ENCODE measurements at regions not wholly inside any gene's neighbourhood (a gene's known extent, or its start where the extent isn't known, plus 50 kb on each side); places are given as distances from the start of the nearest gene placed in this dataset.

- TF ChIP-seq POLR2AphosphoS5 (IDR thresholded peaks at IDR 0.05) (no peak), POLR2A (IDR thresholded peaks at IDR 0.05) (no peak), EP300 (IDR thresholded peaks at IDR 0.05) (no peak), CTCF (IDR thresholded peaks at IDR 0.05) (no peak)
These were observed 106.3 kb upstream of the ZNF366 start for GRCh38 chr5:72613515-72613914.

DNA sequence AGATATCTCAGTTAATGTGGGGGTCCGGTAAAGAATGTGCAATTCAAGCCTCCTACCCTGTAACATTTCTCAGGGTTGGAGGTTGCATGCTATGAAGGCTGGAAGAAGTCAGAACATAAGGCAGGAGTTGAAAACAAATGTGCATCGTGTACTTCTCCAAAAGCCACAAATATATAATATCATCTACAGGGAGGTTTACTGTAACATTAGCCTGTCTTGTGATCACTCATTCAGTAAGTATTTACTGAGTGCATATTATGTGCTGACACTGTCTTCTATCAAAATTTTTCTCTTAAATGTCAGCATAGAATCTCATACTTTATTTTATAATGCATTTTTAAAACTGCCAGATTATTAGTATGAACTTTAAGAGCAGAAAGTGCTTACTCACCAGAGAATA, 105.6 kb upstream of the ZNF366 start:
- Histone ChIP-seq H3K27ac (no peak overlapping the region), H3K9me3 (no peaks in the 10 kb centered on the region), H3K4me3 (no peak overlapping the region), H3K4me1 (peaks cover 0 to 12% (median 0%) of the 10 kb centered on the region in 3 donors), H3K27me3 (no peaks in the 10 kb centered on the region), H3K36me3 (no peaks in the 10 kb centered on the region)
- WGBS, 2 donors (ENCODE audit: low coverage in 1 of 2): 93 to 96% methylated on average over 2 of the region's 2 CpGs
- TF ChIP-seq POLR2A (IDR thresholded peaks at IDR 0.05): no peak
- no peak for TF ChIP-seq POLR2AphosphoS5 (IDR thresholded peaks at IDR 0.05)
- no peak for TF ChIP-seq EP300 (IDR thresholded peaks at IDR 0.05)
- TF ChIP-seq CTCF (IDR thresholded peaks at IDR 0.05): no peak
- ATAC-seq: no peak

More at GRCh38 chr5:72613515-72613914, 106.3 kb upstream of the ZNF366 start:
- H3K27me3 ChIP-seq: no peaks in the 10 kb centered on the region
- H3K4me1 ChIP-seq: peaks cover 0 to 12% (median 0%) of the 10 kb centered on the region in 3 donors
- H3K36me3 ChIP-seq: no peaks in the 10 kb centered on the region
- no peak overlapping the region for H3K27ac ChIP-seq
- ATAC-seq: no peak
- 71 to 93% methylated on average over 2 of the region's 2 CpGs for WGBS, 2 donors (ENCODE audit: low coverage in 1 of 2)
- no peaks in the 10 kb centered on the region for H3K9me3 ChIP-seq
- H3K4me3 ChIP-seq: no peak overlapping the region

DNA sequence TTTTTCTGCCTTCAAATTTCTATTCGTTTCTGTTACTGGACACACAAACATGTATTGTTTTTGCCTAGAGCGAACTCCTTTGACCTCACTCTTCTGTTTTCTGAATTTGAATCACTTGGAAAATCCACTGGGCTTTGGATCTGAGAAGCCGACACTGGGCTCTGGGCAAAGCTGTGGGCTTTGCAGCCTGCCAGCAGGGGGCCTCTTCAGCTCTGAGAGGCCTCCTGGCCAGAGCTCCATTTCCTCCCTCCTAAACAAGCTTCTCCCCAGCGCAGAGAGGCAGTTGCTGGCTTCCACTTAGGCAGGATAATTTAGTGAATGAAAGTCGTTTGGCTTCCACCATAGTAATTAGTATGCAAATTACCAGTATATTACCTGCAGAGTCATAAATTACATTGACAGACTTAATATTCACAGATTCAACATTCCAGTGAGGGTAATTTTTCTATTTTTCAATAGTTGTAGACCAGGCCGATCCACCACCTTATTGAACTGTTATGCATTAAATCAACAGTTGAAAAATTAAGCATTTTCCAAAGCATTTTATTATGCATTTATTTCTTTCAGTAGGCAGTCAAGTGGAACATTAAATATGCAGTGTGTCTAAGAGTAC, 104.0 kb upstream of the ZNF366 start:
- Histone ChIP-seq H3K4me3 (no peak overlapping the region), H3K27ac (peak overlapping the region in 1 of 4 donors; percentile 6), H3K4me1 (peaks cover 0 to 12% (median 0%) of the 10 kb centered on the region in 3 donors), H3K36me3 (no peaks in the 10 kb centered on the region), H3K9me3 (no peaks in the 10 kb centered on the region), H3K27me3 (no peaks in the 10 kb centered on the region)
- TF ChIP-seq CTCF (IDR thresholded peaks at IDR 0.05) (peak; percentile 84 to 92 (median 88)), EP300 (IDR thresholded peaks at IDR 0.05) (no peak)
- peak; percentile 91 for ATAC-seq
- 26 to 41% methylated on average over 4 to 5 of the region's 6 CpGs for WGBS, 2 donors (ENCODE audit: low coverage in 1 of 2)

- no peaks in the 10 kb centered on the region for H3K36me3 ChIP-seq
- no peak for ATAC-seq
- 50 to 86% methylated on average over 1 to 3 of the region's 3 CpGs for WGBS, 2 donors (ENCODE audit: low coverage in 1 of 2)
- TF ChIP-seq POLR2A (IDR thresholded peaks at IDR 0.05) (no peak), POLR2AphosphoS5 (IDR thresholded peaks at IDR 0.05) (no peak), CTCF (IDR thresholded peaks at IDR 0.05) (no peak), EP300 (IDR thresholded peaks at IDR 0.05) (no peak)
- H3K27ac ChIP-seq: no peak overlapping the region
- H3K4me3 ChIP-seq: no peak overlapping the region
- no peaks in the 10 kb centered on the region for H3K9me3 ChIP-seq
- no peaks in the 10 kb centered on the region for H3K27me3 ChIP-seq
- H3K4me1 ChIP-seq: peaks cover 0 to 12% (median 0%) of the 10 kb centered on the region in 3 donors
These were observed 101.7 kb upstream of the ZNF366 start for GRCh38 chr5:72608926-72609325.

GRCh38 chr5:72608297-72608696, 101.1 kb upstream of the ZNF366 start:
- WGBS, 2 donors (ENCODE audit: low coverage in 1 of 2): 77 to 82% methylated on average over 4 to 8 of the region's 8 CpGs
- no peaks in the 10 kb centered on the region for H3K27me3 ChIP-seq
- ATAC-seq: no peak
- no peaks in the 10 kb centered on the region for H3K9me3 ChIP-seq
- H3K27ac ChIP-seq: no peak overlapping the region
- H3K4me3 ChIP-seq: no peak overlapping the region
- no peak for TF ChIP-seq CTCF (IDR thresholded peaks at IDR 0.05)
- no peak for TF ChIP-seq POLR2A (IDR thresholded peaks at IDR 0.05)
- TF ChIP-seq EP300 (IDR thresholded peaks at IDR 0.05): no peak
- TF ChIP-seq POLR2AphosphoS5 (IDR thresholded peaks at IDR 0.05): no peak
- no peaks in the 10 kb centered on the region for H3K36me3 ChIP-seq
- peaks cover 0 to 12% (median 0%) of the 10 kb centered on the region in 3 donors for H3K4me1 ChIP-seq

Data from gastroesophageal sphincter (tissue), 4 donors.